Ishikawa (cell line): ENCODE measurements at regions not wholly inside any gene's neighbourhood (a gene's known extent, or its start where the extent isn't known, plus 50 kb on each side); places are given as distances from the start of the nearest gene placed in this dataset.

ENCODE experiments used
- CEBPB ChIP-seq: IDR thresholded peaks from 2 replicates; pipeline ENCODE4 v1.6.1; 2012
- CREB1 ChIP-seq: IDR thresholded peaks from 2 replicates; pipeline ENCODE4 v1.6.1; 2012; ENCODE audit warnings: low read depth
- EGR1 ChIP-seq: IDR thresholded peaks from 2 replicates; pipeline ENCODE4 v1.6.1; 2012
- EP300 ChIP-seq: IDR thresholded peaks from 2 replicates; pipeline ENCODE4 v1.6.1; 2012; ENCODE audit warnings: borderline replicate concordance
- FOXM1 ChIP-seq: IDR thresholded peaks from 2 replicates; pipeline ENCODE4 v1.6.1; 2012; ENCODE audit warnings: low read depth, borderline replicate concordance
- MAX ChIP-seq: IDR thresholded peaks from 2 replicates; pipeline ENCODE4 v1.6.1; 2012
- NFIC ChIP-seq: IDR thresholded peaks from 2 replicates; pipeline ENCODE4 v1.6.1; 2012
- RAD21 ChIP-seq: IDR thresholded peaks from 2 replicates; pipeline ENCODE4 v1.6.1; 2012; ENCODE audit warnings: low read depth
- REST ChIP-seq: IDR thresholded peaks from 2 replicates; pipeline ENCODE4 v1.6.1; 2012; ENCODE audit warnings: low read depth, mild to moderate bottlenecking
- TAF1 ChIP-seq: IDR thresholded peaks from 2 replicates; pipeline ENCODE4 v1.6.1; 2012; ENCODE audit warnings: low read depth, mild to moderate bottlenecking
- TCF12 ChIP-seq: IDR thresholded peaks from 2 replicates; pipeline ENCODE4 v1.6.1; 2012; ENCODE audit warnings: low read depth
- TEAD4 ChIP-seq: IDR thresholded peaks from 2 replicates; pipeline ENCODE4 v1.6.1; 2012
- USF1 ChIP-seq: IDR thresholded peaks from 2 replicates; pipeline ENCODE4 v1.6.1; 2012
- YY1 ChIP-seq: IDR thresholded peaks from 2 replicates; pipeline ENCODE4 v1.6.1; 2012; ENCODE audit warnings: low read depth
- ZBTB7A ChIP-seq: IDR thresholded peaks from 2 replicates; pipeline ENCODE4 v1.6.1; 2012; ENCODE audit warnings: low read depth

GRCh38 chr4:20044966-20045365 lies 206.7 kb upstream of the SLIT2 start:
- no peak for TF ChIP-seq EGR1
- no peak for TF ChIP-seq TAF1
- TF ChIP-seq NFIC, result no peak
- TF ChIP-seq CEBPB, result no peak
- no peak for TF ChIP-seq TCF12
- no peak for TF ChIP-seq YY1
- no peak for TF ChIP-seq RAD21
- no peak for TF ChIP-seq MAX
- TF ChIP-seq ZBTB7A, result no peak
- TF ChIP-seq EP300, result no peak
- no peak for TF ChIP-seq USF1
- TF ChIP-seq CREB1, result no peak
- no peak for TF ChIP-seq TEAD4
- TF ChIP-seq FOXM1, result no peak
- TF ChIP-seq REST, result no peak

DNA sequence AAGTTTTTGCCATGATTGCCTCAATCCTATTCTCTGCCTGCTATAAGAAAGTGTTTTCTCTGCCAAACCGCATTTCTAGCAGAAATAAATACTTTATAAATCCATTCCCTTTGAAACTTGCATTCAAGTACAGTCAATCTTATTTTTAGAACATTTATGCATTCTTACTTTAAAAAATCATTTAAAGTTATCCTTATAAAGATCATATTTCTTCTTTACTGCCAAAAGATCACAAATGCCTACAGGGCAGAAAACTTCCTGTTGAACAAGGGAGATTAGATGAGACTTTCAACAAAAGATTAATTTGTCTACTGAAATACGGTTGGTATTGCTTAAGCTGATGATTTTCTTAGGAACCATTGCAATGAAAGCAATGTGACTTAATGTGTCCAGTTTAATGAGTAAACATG lies 207.2 kb upstream of the SLIT2 start:
- TF ChIP-seq EGR1, result no peak
- no peak for TF ChIP-seq NFIC
- no peak for TF ChIP-seq ZBTB7A
- no peak for TF ChIP-seq MAX

- TF ChIP-seq TEAD4 (no peak), USF1 (no peak), TCF12 (no peak), RAD21 (no peak), CEBPB (no peak), TAF1 (no peak), MAX (no peak), REST (no peak), EP300 (no peak)
Observed at GRCh38 chr4:20043991-20044390, 207.7 kb upstream of the SLIT2 start.

DNA sequence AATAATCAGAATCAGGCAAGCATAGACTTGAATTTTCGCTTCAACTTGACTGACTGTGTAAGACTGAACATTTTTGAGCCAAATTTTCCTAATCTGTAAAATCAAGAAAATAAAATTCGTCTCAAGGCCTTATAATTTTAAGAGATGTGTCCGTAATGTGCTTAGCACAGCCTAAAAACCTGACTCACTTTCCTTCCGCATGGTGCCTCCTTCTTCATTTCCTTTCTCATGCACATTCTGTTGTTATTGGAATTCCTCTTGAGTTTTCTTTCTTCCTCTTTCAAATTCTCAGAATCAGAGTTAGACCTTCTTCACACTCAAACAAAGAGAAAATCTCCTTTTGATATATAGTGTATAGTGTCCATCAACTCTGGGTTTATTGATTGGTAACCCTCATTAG lies 208.9 kb upstream of the SLIT2 start:
- no peak for TF ChIP-seq MAX
- TF ChIP-seq TAF1, result no peak
- TF ChIP-seq REST, result no peak
- no peak for TF ChIP-seq CREB1
- no peak for TF ChIP-seq RAD21
- no peak for TF ChIP-seq CEBPB
- no peak for TF ChIP-seq NFIC
- TF ChIP-seq FOXM1, result no peak
- no peak for TF ChIP-seq TCF12
- TF ChIP-seq USF1, result no peak
- no peak for TF ChIP-seq TEAD4
- no peak for TF ChIP-seq ZBTB7A
- TF ChIP-seq EP300, result no peak
- no peak for TF ChIP-seq EGR1
- no peak for TF ChIP-seq YY1
